ENCODE measurements at regions not wholly inside any gene's neighbourhood (a gene's known extent, or its start where the extent isn't known, plus 50 kb on each side); places are given as distances from the start of the nearest gene placed in this dataset.

DNA sequence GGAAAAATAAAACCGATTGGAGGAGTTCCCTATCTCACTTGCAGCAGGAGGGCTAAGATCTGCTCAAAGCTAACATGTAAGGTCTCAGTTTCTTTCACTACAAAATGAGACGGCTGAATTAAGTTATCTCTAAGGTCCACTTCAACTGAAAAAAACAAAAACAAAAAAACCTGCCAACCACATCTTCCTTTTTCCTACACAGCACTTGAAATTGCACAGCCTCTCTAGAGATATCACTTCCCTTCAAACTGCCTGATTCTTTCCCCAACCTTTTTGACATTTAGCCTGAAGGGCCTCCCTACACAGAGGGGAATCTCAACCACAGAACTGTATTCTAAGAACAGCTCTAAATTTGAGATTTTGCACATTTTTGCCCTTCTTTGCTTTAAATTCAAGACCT, 227.9 kb upstream of the TARS1 start (continued):
- no peak for TF ChIP-seq POLR2AphosphoS5 (IDR thresholded peaks at IDR 0.05; ENCODE audit: low read depth, low read length)

DNA sequence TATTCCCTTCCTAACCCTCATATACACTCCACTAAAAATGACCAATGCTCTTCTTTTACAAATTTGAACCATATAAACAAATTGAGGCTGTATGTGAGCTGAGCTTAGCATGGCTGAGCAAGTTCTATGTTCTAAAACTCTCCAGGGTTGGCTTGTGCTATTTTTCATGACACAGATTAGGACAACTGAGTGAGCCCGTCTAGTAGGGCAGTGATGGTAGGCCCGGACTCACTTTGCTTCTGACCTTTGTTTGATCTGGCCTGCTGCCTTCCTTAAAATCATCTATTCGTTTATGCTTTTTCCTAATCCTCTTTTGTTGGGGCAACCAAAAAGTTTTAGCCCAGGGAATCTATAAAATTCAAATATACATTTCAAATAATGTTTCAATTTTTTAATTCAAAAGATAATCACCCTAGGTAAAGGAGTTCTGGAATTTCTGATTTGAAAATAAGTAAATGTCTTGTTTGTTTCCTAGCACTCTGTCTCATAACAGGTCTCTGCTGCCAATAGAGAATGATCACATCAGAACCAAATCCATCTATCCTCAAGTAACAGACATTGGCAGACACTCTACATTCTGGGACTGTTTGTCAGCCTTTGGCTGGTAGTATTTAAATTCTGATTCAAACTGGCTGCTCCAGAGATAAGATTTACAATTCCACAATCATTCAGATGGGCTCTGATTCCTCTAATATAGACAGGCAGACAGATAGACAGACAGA, 217.0 kb upstream of the TARS1 start:
- no peak overlapping the region for H3K4me3 ChIP-seq (ENCODE audit: low read depth in 2 of 2, low read length in 1 of 2)
- POLR2A ChIA-PET: no interaction called here
- H3F3A ChIP-seq (replicated peaks; ENCODE audit: insufficient read depth): peaks cover 16% of the 10 kb centered on the region
- peak overlapping the region; percentile 4; the same call in 1 of the 2 replicates for H2AFZ ChIP-seq (ENCODE audit: low read depth)
- DNase-seq: no peak
- no peaks in the 10 kb centered on the region; the same call in 1 of the 2 replicates for H3K79me2 ChIP-seq (ENCODE audit: insufficient read depth)
- no peaks in the 10 kb centered on the region for H3K27me3 ChIP-seq (ENCODE audit: insufficient read depth)
- no peaks in the 10 kb centered on the region for H3K36me3 ChIP-seq (replicated peaks in 1 of 2; ENCODE audit: control insufficient read depth in 1 of 2, insufficient read depth in 2 of 2, low read length in 1 of 2)
- CTCF ChIA-PET: no interaction called here
- no peaks in the 10 kb centered on the region for H3K9me2 ChIP-seq
- peak overlapping the region in 1 of 2 experiments; percentile 12; a peak in 1 of 4 replicates for H3K27ac ChIP-seq (ENCODE audit: low read depth in 2 of 2, low read length in 1 of 2)
- H3K9me3 ChIP-seq: no peaks in the 10 kb centered on the region
- WGBS (ENCODE audit: low lambda C conversion rate): 60% methylated on average over 3 of the region's 3 CpGs
- no peaks in the 10 kb centered on the region for H4K20me1 ChIP-seq (ENCODE audit: insufficient read depth)
- H3K9ac ChIP-seq: no peak overlapping the region
- H3K4me1 ChIP-seq (ENCODE audit: control insufficient read depth in 1 of 2, insufficient read depth in 2 of 2, low read depth in 1 of 2, low read length in 1 of 2): no peaks in the 10 kb centered on the region
- no peak overlapping the region for H3K4me2 ChIP-seq
- peak; percentile 33; the same call in 1 of the 2 replicates for TF ChIP-seq NFIC (IDR thresholded peaks at IDR 0.05; ENCODE audit: borderline replicate concordance)
- no peak for TF ChIP-seq YY1 (IDR thresholded peaks at IDR 0.05; ENCODE audit: low read depth)
- TF ChIP-seq TCF12 (IDR thresholded peaks at IDR 0.05): peak; percentile 33; the same call in 1 of the 2 replicates
- TF ChIP-seq, protein P1, sequence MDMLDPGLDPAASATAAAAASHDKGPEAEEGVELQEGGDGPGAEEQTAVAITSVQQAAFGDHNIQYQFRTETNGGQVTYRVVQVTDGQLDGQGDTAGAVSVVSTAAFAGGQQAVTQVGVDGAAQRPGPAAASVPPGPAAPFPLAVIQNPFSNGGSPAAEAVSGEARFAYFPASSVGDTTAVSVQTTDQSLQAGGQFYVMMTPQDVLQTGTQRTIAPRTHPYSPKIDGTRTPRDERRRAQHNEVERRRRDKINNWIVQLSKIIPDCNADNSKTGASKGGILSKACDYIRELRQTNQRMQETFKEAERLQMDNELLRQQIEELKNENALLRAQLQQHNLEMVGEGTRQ (IDR thresholded peaks at IDR 0.05; ENCODE audit: borderline replicate concordance, low read depth, low read length): no peak
- TF ChIP-seq, protein P2, sequence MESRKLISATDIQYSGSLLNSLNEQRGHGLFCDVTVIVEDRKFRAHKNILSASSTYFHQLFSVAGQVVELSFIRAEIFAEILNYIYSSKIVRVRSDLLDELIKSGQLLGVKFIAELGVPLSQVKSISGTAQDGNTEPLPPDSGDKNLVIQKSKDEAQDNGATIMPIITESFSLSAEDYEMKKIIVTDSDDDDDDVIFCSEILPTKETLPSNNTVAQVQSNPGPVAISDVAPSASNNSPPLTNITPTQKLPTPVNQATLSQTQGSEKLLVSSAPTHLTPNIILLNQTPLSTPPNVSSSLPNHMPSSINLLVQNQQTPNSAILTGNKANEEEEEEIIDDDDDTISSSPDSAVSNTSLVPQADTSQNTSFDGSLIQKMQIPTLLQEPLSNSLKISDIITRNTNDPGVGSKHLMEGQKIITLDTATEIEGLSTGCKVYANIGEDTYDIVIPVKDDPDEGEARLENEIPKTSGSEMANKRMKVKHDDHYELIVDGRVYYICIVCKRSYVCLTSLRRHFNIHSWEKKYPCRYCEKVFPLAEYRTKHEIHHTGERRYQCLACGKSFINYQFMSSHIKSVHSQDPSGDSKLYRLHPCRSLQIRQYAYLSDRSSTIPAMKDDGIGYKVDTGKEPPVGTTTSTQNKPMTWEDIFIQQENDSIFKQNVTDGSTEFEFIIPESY (IDR thresholded peaks at IDR 0.05; ENCODE audit: borderline replicate concordance, low read depth): no peak
- no peak for TF ChIP-seq SIN3A (IDR thresholded peaks at IDR 0.05; ENCODE audit: borderline replicate concordance, low read depth, low read length)
- TF ChIP-seq, protein P3, sequence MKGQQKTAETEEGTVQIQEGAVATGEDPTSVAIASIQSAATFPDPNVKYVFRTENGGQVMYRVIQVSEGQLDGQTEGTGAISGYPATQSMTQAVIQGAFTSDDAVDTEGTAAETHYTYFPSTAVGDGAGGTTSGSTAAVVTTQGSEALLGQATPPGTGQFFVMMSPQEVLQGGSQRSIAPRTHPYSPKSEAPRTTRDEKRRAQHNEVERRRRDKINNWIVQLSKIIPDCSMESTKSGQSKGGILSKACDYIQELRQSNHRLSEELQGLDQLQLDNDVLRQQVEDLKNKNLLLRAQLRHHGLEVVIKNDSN (IDR thresholded peaks at IDR 0.05; ENCODE audit: borderline replicate concordance, low read depth): no peak
- TF ChIP-seq, protein P4, sequence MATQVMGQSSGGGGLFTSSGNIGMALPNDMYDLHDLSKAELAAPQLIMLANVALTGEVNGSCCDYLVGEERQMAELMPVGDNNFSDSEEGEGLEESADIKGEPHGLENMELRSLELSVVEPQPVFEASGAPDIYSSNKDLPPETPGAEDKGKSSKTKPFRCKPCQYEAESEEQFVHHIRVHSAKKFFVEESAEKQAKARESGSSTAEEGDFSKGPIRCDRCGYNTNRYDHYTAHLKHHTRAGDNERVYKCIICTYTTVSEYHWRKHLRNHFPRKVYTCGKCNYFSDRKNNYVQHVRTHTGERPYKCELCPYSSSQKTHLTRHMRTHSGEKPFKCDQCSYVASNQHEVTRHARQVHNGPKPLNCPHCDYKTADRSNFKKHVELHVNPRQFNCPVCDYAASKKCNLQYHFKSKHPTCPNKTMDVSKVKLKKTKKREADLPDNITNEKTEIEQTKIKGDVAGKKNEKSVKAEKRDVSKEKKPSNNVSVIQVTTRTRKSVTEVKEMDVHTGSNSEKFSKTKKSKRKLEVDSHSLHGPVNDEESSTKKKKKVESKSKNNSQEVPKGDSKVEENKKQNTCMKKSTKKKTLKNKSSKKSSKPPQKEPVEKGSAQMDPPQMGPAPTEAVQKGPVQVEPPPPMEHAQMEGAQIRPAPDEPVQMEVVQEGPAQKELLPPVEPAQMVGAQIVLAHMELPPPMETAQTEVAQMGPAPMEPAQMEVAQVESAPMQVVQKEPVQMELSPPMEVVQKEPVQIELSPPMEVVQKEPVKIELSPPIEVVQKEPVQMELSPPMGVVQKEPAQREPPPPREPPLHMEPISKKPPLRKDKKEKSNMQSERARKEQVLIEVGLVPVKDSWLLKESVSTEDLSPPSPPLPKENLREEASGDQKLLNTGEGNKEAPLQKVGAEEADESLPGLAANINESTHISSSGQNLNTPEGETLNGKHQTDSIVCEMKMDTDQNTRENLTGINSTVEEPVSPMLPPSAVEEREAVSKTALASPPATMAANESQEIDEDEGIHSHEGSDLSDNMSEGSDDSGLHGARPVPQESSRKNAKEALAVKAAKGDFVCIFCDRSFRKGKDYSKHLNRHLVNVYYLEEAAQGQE (IDR thresholded peaks at IDR 0.05; ENCODE audit: low read depth, low read length): no peak
- TF ChIP-seq RXRA (IDR thresholded peaks at IDR 0.05; ENCODE audit: borderline replicate concordance, low read depth): no peak
- TF ChIP-seq TEAD4 (IDR thresholded peaks at IDR 0.05; ENCODE audit: borderline replicate concordance, insufficient read depth): no peak
- TF ChIP-seq, protein P5, sequence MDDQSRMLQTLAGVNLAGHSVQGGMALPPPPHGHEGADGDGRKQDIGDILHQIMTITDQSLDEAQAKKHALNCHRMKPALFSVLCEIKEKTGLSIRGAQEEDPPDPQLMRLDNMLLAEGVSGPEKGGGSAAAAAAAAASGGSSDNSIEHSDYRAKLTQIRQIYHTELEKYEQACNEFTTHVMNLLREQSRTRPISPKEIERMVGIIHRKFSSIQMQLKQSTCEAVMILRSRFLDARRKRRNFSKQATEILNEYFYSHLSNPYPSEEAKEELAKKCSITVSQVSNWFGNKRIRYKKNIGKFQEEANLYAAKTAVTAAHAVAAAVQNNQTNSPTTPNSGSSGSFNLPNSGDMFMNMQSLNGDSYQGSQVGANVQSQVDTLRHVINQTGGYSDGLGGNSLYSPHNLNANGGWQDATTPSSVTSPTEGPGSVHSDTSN (IDR thresholded peaks at IDR 0.05): peak; percentile 47
- no peak for TF ChIP-seq EZH2phosphoT487 (IDR thresholded peaks at IDR 0.05; ENCODE audit: borderline replicate concordance, low read depth)
- TF ChIP-seq RFX5 (IDR thresholded peaks at IDR 0.05; ENCODE audit: low read length): no peak
- no peak for TF ChIP-seq CHD2 (IDR thresholded peaks at IDR 0.05; ENCODE audit: low read length, partially characterized antibody)
- TF ChIP-seq ELF1 (IDR thresholded peaks at IDR 0.05): no peak
- TF ChIP-seq RAD21 (IDR thresholded peaks at IDR 0.05; ENCODE audit: low read length): no peak
- no peak for TF ChIP-seq EP300 (IDR thresholded peaks at IDR 0.05; ENCODE audit: borderline replicate concordance in 1 of 2, low read depth in 1 of 2, low read length in 1 of 2)
- no peak for TF ChIP-seq GABPA (IDR thresholded peaks at IDR 0.05; ENCODE audit: low read depth)
- no peak for TF ChIP-seq JUND (IDR thresholded peaks at IDR 0.05)
- TF ChIP-seq NRF1 (IDR thresholded peaks at IDR 0.05; ENCODE audit: low read depth, low read length): no peak
- no peak for TF ChIP-seq MXI1 (IDR thresholded peaks at IDR 0.05; ENCODE audit: low read depth, low read length)
- TF ChIP-seq, protein P6, sequence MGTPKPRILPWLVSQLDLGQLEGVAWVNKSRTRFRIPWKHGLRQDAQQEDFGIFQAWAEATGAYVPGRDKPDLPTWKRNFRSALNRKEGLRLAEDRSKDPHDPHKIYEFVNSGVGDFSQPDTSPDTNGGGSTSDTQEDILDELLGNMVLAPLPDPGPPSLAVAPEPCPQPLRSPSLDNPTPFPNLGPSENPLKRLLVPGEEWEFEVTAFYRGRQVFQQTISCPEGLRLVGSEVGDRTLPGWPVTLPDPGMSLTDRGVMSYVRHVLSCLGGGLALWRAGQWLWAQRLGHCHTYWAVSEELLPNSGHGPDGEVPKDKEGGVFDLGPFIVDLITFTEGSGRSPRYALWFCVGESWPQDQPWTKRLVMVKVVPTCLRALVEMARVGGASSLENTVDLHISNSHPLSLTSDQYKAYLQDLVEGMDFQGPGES (IDR thresholded peaks at IDR 0.05; ENCODE audit: low read depth, low read length): no peak
